Transverse colon (tissue), 4 donors: ENCODE measurements at regions not wholly inside any gene's neighbourhood (a gene's known extent, or its start where the extent isn't known, plus 50 kb on each side); places are given as distances from the start of the nearest gene placed in this dataset.

ENCODE experiments used
- DNase-seq: peaks from one replicate; pipeline ENCODE4 v3.0.0-alpha.2; 2019
- H3K27ac ChIP-seq, 4 donors: fragments of 200-600 bp; sonication (generic); 2 replicates each; pipeline ENCODE4 v1.5.1; 2016 to 2018; ENCODE audit warnings: inconsistent platforms in 4 of 4
- H3K27me3 ChIP-seq: fragments of 200-600 bp; sonication (generic); 2 replicates; pipeline ENCODE4 v1.5.1; 2017; ENCODE audit warnings: inconsistent platforms
- H3K36me3 ChIP-seq, 4 donors: fragments of 200-600 bp; sonication (generic); 2 replicates each; pipeline ENCODE4 v1.5.1; 2017 to 2019; ENCODE audit warnings: inconsistent platforms in 4 of 4
- H3K4me1 ChIP-seq, 4 donors: fragments of 200-600 bp; sonication (generic); 2 replicates each; pipeline ENCODE4 v1.5.1; 2017 to 2020; ENCODE audit warnings: inconsistent platforms in 4 of 4
- H3K4me3 ChIP-seq, 4 donors: fragments of 200-600 bp; sonication (generic); 1 replicate in 1 of 4; 2 replicates in 3 of 4; pipeline versions ENCODE4 v1.5.1 to v1.6.1; 2017 to 2019; ENCODE audit warnings: inconsistent platforms in 4 of 4
- H3K9me3 ChIP-seq, 2 donors: fragments of 200-600 bp; sonication (generic); 2 replicates each; pipeline ENCODE4 v1.5.1; 2017 to 2019; ENCODE audit warnings: inconsistent platforms in 2 of 2
- EP300 ChIP-seq: sonication (generic); formaldehyde crosslinking; IDR thresholded peaks from one replicate; pipeline ENCODE4 v1.6.1; 2017; ENCODE audit warnings: antibody characterized with exemption, low read depth
- POLR2A ChIP-seq: fragments of 450-650 bp; IDR thresholded peaks from one replicate; pipeline ENCODE4 v1.6.1; 2016; ENCODE audit warnings: antibody characterized with exemption, mild to moderate bottlenecking, moderate library complexity
- POLR2AphosphoS5 ChIP-seq, 3 donors: sonication (generic); formaldehyde crosslinking; IDR thresholded peaks; one replicate each; pipeline ENCODE4 v1.6.1; 2016; ENCODE audit warnings: antibody characterized with exemption in 3 of 3
- WGBS, 2 donors: methylation state at CpG; one replicate each; pipeline ENCODE4 v1.1.5; 2018; ENCODE audit warnings: low coverage in 1 of 2; 5-methylcytosine and 5-hydroxymethylcytosine counted together
- in situ Hi-C, 4 donors: fragments of 200-750 bp; cut with MboI; loops; one replicate each; pipeline versions ENCODE4 v1.15.0 to v1.15.1; 2017; ENCODE audit warnings: low sequenced_read_pairs in 3 of 4, low pct_ligation_motif_present in 1 of 4, low pct_unique_long_range_greater_than_20kb in 1 of 4
- intact Hi-C: fragments of 100-400 bp; cut with DNase I; formaldehyde crosslinking; loops from one replicate; pipeline ENCODE4 v1.15.1; 2023; ENCODE audit warnings: low total_unique reads
- TF ChIP-seq, protein P1 (sequence below), 5 experiments: fragments of 200-600 bp in 3 of 5; fragments of 450-650 bp in 2 of 5; sonication (generic) in 3 of 5; IDR thresholded peaks; 1 replicate in 2 of 5; 2 replicates in 3 of 5; pipeline ENCODE4 v1.5.1; 2016 to 2017; ENCODE audit warnings: antibody characterized with exemption in 5 of 5, inconsistent platforms in 3 of 5, mild to moderate bottlenecking in 2 of 5, moderate library complexity in 1 of 5

DNA sequence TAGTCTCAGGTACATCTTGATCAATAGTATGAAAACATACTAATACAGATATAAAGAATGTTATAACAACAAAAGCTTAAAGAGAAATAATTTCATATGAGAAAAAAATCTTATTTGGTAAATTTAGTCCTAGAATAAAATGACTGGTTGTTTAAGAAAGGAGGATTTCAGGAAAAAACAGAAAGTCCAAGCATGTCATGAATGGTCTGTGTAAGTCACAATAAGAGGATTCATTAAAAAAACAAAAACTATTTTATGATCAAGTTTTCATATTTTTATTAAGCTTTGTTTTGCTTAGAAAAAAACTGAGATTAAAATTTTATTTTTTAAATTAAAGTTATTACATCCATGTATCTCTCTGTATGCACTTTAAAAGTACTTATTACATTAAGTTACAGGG, 353.9 kb upstream of the SPHKAP start:
- H3K27ac ChIP-seq, result no peak overlapping the region
- no peaks in the 10 kb centered on the region for H3K4me1 ChIP-seq
- in situ Hi-C loops, result no loop called here
- intact Hi-C loops, result no loop called here
- H3K9me3 ChIP-seq, result peaks cover 3 to 6% of the 10 kb centered on the region in 2 donors
- TF ChIP-seq, protein P1, sequence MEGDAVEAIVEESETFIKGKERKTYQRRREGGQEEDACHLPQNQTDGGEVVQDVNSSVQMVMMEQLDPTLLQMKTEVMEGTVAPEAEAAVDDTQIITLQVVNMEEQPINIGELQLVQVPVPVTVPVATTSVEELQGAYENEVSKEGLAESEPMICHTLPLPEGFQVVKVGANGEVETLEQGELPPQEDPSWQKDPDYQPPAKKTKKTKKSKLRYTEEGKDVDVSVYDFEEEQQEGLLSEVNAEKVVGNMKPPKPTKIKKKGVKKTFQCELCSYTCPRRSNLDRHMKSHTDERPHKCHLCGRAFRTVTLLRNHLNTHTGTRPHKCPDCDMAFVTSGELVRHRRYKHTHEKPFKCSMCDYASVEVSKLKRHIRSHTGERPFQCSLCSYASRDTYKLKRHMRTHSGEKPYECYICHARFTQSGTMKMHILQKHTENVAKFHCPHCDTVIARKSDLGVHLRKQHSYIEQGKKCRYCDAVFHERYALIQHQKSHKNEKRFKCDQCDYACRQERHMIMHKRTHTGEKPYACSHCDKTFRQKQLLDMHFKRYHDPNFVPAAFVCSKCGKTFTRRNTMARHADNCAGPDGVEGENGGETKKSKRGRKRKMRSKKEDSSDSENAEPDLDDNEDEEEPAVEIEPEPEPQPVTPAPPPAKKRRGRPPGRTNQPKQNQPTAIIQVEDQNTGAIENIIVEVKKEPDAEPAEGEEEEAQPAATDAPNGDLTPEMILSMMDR (IDR thresholded peaks at IDR 0.05), result no peak
- no peak for TF ChIP-seq EP300
- no peak for TF ChIP-seq POLR2AphosphoS5 (IDR thresholded peaks at IDR 0.05)
- TF ChIP-seq POLR2A, result no peak
- no peak overlapping the region for H3K4me3 ChIP-seq
- H3K27me3 ChIP-seq, result no peaks in the 10 kb centered on the region
- no peaks in the 10 kb centered on the region for H3K36me3 ChIP-seq
- DNase-seq, result no peak

- Histone ChIP-seq H3K36me3 (no peaks in the 10 kb centered on the region), H3K27ac (no peak overlapping the region), H3K9me3 (peaks cover 3 to 6% of the 10 kb centered on the region in 2 donors), H3K4me1 (no peaks in the 10 kb centered on the region), H3K27me3 (no peaks in the 10 kb centered on the region), H3K4me3 (no peak overlapping the region)
- no peak for TF ChIP-seq POLR2A
- TF ChIP-seq POLR2AphosphoS5 (IDR thresholded peaks at IDR 0.05), result no peak
- no peak for TF ChIP-seq EP300
- TF ChIP-seq, protein P1 (IDR thresholded peaks at IDR 0.05), result no peak
- WGBS, 2 donors, result 46% methylated on average over 1 of the region's 1 CpG; no CpG with 5 or more reads in 1 of the 2 donors
- DNase-seq, result no peak
- in situ Hi-C loops (no loop called here), intact Hi-C loops (no loop called here)
Measured at GRCh38 chr2:228533156-228533555, 351.7 kb upstream of the SPHKAP start.

DNA sequence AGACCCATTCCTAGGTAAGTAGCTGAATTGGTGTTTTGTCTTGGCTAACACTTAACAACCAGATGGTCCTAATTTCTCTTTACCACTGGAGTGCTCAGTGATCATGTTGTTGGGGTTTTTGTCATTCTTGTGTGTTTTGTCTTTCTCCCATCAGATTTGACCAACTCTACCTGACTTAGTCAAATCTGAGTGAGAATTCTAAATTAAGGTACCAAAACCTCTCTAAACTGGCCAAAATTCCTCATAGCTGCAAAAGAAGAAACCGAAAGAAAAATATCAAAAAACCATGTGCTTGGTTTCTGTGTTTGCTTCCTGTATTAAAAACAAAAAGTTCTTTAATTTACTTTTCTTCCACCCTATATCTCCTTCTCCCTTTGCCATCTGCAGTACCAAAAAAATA, 350.7 kb upstream of the SPHKAP start:
- 81 to 100% methylated on average over 1 of the region's 1 CpG for WGBS, 2 donors
- no peak for DNase-seq
- no peak overlapping the region for H3K4me3 ChIP-seq
- H3K36me3 ChIP-seq, result no peaks in the 10 kb centered on the region
- intact Hi-C loops (no loop called here), in situ Hi-C loops (no loop called here)
- H3K9me3 ChIP-seq, result peaks cover 3 to 6% of the 10 kb centered on the region in 2 donors
- H3K27me3 ChIP-seq, result no peaks in the 10 kb centered on the region
- H3K27ac ChIP-seq, result no peak overlapping the region
- TF ChIP-seq EP300, result no peak
- no peaks in the 10 kb centered on the region for H3K4me1 ChIP-seq

DNA sequence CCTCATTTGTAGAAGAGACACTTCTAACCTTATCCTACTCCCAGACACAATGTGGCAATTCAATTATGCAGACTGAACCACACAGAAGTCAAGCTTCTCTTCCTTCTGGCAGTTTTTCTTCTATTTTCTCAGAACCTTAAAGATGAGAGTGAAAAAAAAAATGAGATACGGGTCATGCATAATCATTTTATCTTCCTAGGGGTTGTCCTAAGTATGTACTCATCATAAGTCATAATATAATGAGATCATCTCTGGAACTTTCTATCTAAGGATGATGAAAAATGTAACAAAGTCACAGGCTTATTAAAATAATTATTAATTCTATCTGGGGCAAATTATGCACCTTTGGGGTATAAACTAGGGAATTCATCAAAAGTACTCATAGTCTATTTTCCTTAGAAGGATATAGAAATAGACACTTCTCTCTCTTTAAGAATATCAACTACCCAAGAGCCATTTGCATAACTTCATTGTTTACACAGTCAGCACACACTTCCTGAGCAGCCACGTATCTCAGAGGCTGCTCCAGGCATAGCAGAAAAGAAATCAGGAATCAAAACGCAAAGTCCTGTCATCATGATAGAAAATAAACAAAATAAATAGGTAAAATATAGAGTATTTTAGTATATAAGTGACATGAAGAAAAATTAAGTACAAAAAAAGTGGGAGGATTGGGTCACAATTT, 345.9 kb upstream of the SPHKAP start:
- intact Hi-C loops, result no loop called here

More for the DNA sequence above, 345.9 kb upstream of the SPHKAP start:
- 37 to 38% methylated on average over 3 of the region's 3 CpGs for WGBS, 2 donors
- Histone ChIP-seq H3K36me3 (no peaks in the 10 kb centered on the region), H3K4me1 (no peaks in the 10 kb centered on the region), H3K27me3 (no peaks in the 10 kb centered on the region), H3K4me3 (no peak overlapping the region), H3K27ac (no peak overlapping the region), H3K9me3 (no peaks in the 10 kb centered on the region)
- DNase-seq, result no peak
- no peak for TF ChIP-seq POLR2A
- no peak for TF ChIP-seq EP300
- TF ChIP-seq POLR2AphosphoS5 (IDR thresholded peaks at IDR 0.05), result no peak
- TF ChIP-seq, protein P1 (IDR thresholded peaks at IDR 0.05), result no peak
- in situ Hi-C loops, result no loop called here
